NCI-H510A treated with DMSO at 0.1 percent for 48 hours (cell line): ENCODE measurements at regions not wholly inside any gene's neighbourhood (a gene's known extent, or its start where the extent isn't known, plus 50 kb on each side); places are given as distances from the start of the nearest gene placed in this dataset.
A peak's percentile ranks its signal among the peaks of the same experiment; 100 is the strongest.
"Not testable (repeated sequence)": the region's sequence is repeated elsewhere in the genome, so short reads cannot be mapped to it uniquely, and the experiment has no call there.

ENCODE experiments used
- DNase-seq: peaks from one replicate; lab custom pipeline; 2025; lab: John Stamatoyannopoulos, UW

GRCh38 chr16:19980632-19981265 is 92.9 kb downstream of the GPR139 start:
- DNase-seq: peak; percentile 49

- DNase-seq: no peak
Observed at GRCh38 chr16:19979638-19980037, 94.1 kb downstream of the GPR139 start.

- DNase-seq: no peak
Observed at GRCh38 chr16:19974607-19975006, 90.0 kb upstream of the GPRC5B start.

GRCh38 chr16:19972111-19972510 is 87.5 kb upstream of the GPRC5B start:
- DNase-seq: no peak

GRCh38 chr16:19968891-19969683 is 84.4 kb upstream of the GPRC5B start:
- no peak for DNase-seq

GRCh38 chr16:19967963-19968362 is 83.3 kb upstream of the GPRC5B start:
- no peak for DNase-seq

GRCh38 chr16:19967561-19967960 is 82.9 kb upstream of the GPRC5B start:
- no peak for DNase-seq

- no peak for DNase-seq
Observed at GRCh38 chr16:19963301-19963700, 78.7 kb upstream of the GPRC5B start.

- DNase-seq: no peak
Observed at GRCh38 chr16:19960183-19960582, 75.5 kb upstream of the GPRC5B start.

- DNase-seq: no peak
Observed at GRCh38 chr16:19959736-19960135, 75.1 kb upstream of the GPRC5B start.

GRCh38 chr16:19955896-19956295 is 71.2 kb upstream of the GPRC5B start:
- not testable (repeated sequence) for DNase-seq

- not testable (repeated sequence) for DNase-seq
Observed at GRCh38 chr16:19955084-19955483, 70.4 kb upstream of the GPRC5B start.

GRCh38 chr16:19948186-19949104 is 63.8 kb upstream of the GPRC5B start:
- no peak for DNase-seq

- no peak for DNase-seq
Observed at GRCh38 chr16:19945934-19946333, 61.3 kb upstream of the GPRC5B start.

- no peak for DNase-seq
Observed at GRCh38 chr16:19940195-19940594, 55.5 kb upstream of the GPRC5B start.

- no peak for DNase-seq
Observed at GRCh38 chr16:19939553-19939952, 54.9 kb upstream of the GPRC5B start.

- no peak for DNase-seq
Observed at GRCh38 chr16:19938536-19938935, 53.9 kb upstream of the GPRC5B start.

GRCh38 chr16:19936441-19936840 is 51.8 kb upstream of the GPRC5B start:
- DNase-seq: no peak

- DNase-seq: no peak
Observed at GRCh38 chr16:19935694-19936093, 51.0 kb upstream of the GPRC5B start.
